Loucy (cell line): ENCODE measurements at regions not wholly inside any gene's neighbourhood (a gene's known extent, or its start where the extent isn't known, plus 50 kb on each side); places are given as distances from the start of the nearest gene placed in this dataset.

Source experiments
- EZH2phosphoT487 ChIP-seq: fragments of 200-600 bp; IDR thresholded peaks from 2 replicates; pipeline ENCODE4 v1.6.1; 2018; ENCODE audit warnings: antibody characterized with exemption, mild to moderate bottlenecking, moderate library complexity, borderline replicate concordance
- TF ChIP-seq, protein P1 (sequence below): fragments of 200-600 bp; sonication (generic); conservative IDR thresholded peaks from 2 replicates; pipeline ENCODE4 v1.5.1; 2014; ENCODE audit warnings: mild to moderate bottlenecking, antibody characterized with exemption, low read length

DNA sequence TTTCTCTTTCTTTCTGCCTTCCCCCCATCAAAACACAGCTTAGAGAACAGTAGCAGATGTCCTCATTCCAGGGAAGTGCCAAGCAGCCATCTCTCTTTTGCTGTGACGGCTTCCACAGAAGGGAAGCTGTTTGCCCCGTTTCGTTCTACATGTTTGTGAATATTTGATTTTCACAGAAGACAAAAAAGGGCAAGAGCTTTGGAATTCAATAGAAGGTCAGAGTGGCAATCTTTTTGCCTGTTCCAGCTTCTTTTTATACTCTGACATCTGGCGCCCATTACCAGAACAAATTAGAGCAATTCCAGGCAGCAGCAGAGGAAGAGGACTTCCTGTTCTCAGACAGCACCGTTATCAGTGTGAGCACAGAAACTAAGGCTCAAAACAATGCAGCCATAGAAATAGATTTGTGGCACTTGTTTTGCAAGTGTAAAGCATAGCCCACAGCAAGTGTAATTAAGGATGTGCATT is 79.0 kb upstream of the CDH19 start:
- TF ChIP-seq, protein P1, sequence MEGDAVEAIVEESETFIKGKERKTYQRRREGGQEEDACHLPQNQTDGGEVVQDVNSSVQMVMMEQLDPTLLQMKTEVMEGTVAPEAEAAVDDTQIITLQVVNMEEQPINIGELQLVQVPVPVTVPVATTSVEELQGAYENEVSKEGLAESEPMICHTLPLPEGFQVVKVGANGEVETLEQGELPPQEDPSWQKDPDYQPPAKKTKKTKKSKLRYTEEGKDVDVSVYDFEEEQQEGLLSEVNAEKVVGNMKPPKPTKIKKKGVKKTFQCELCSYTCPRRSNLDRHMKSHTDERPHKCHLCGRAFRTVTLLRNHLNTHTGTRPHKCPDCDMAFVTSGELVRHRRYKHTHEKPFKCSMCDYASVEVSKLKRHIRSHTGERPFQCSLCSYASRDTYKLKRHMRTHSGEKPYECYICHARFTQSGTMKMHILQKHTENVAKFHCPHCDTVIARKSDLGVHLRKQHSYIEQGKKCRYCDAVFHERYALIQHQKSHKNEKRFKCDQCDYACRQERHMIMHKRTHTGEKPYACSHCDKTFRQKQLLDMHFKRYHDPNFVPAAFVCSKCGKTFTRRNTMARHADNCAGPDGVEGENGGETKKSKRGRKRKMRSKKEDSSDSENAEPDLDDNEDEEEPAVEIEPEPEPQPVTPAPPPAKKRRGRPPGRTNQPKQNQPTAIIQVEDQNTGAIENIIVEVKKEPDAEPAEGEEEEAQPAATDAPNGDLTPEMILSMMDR, result no peak
- no peak for TF ChIP-seq EZH2phosphoT487
